ENCODE measurements at regions not wholly inside any gene's neighbourhood (a gene's known extent, or its start where the extent isn't known, plus 50 kb on each side); places are given as distances from the start of the nearest gene placed in this dataset.

- intact Hi-C loops (cut with DNase I): no loop called here
- peaks cover 0 to 35% (median 6%) of the 10 kb centered on the region in 3 donors for H3K4me1 ChIP-seq
- no peaks in the 10 kb centered on the region for H3K27me3 ChIP-seq
- H3K9me3 ChIP-seq: no peaks in the 10 kb centered on the region
- no peak overlapping the region for H3K4me3 ChIP-seq
- DNase-seq: no peak
- H3K27ac ChIP-seq: peak overlapping the region in 2 of 4 donors; percentile 33 to 65
- no peaks in the 10 kb centered on the region for H3K36me3 ChIP-seq
- TF ChIP-seq POLR2A (IDR thresholded peaks at IDR 0.05): no peak
- TF ChIP-seq, protein P1, sequence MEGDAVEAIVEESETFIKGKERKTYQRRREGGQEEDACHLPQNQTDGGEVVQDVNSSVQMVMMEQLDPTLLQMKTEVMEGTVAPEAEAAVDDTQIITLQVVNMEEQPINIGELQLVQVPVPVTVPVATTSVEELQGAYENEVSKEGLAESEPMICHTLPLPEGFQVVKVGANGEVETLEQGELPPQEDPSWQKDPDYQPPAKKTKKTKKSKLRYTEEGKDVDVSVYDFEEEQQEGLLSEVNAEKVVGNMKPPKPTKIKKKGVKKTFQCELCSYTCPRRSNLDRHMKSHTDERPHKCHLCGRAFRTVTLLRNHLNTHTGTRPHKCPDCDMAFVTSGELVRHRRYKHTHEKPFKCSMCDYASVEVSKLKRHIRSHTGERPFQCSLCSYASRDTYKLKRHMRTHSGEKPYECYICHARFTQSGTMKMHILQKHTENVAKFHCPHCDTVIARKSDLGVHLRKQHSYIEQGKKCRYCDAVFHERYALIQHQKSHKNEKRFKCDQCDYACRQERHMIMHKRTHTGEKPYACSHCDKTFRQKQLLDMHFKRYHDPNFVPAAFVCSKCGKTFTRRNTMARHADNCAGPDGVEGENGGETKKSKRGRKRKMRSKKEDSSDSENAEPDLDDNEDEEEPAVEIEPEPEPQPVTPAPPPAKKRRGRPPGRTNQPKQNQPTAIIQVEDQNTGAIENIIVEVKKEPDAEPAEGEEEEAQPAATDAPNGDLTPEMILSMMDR (IDR thresholded peaks at IDR 0.05): no peak
- WGBS, 2 donors: 44 to 60% methylated on average over 5 of the region's 5 CpGs
Observed at GRCh38 chr15:38874464-38874863, 309.9 kb upstream of the RASGRP1 start.

- peaks cover 0 to 35% (median 8%) of the 10 kb centered on the region in 3 donors for H3K4me1 ChIP-seq
Observed at GRCh38 chr15:38876211-38876610, 311.6 kb upstream of the RASGRP1 start.

DNA sequence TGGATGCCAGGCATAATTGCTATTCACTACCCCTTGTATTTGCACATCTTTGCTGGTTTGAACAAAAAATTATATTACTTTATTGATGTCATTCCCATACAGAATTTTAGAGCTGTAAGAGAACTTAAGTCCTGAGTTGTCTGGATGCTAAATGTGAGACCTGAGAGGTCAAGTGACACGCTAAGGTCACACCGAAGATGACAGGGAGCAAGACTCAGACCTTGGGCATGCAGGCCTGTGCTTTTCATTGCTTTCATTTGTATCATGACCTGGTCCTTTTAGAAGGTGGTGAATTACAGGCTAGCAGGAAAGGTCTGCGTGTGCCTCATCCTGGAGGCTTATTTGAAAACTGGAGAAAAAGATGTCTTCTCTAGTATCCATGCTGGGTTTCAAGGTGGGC lies 312.0 kb upstream of the RASGRP1 start:
- Histone ChIP-seq H3K9me3 (no peaks in the 10 kb centered on the region), H3K36me3 (no peaks in the 10 kb centered on the region), H3K27ac (peak overlapping the region in 1 of 4 donors; percentile 73), H3K4me1 (peaks cover 0 to 35% (median 8%) of the 10 kb centered on the region in 3 donors), H3K4me3 (no peak overlapping the region), H3K27me3 (no peaks in the 10 kb centered on the region)
- no peak for TF ChIP-seq POLR2A (IDR thresholded peaks at IDR 0.05)
- TF ChIP-seq, protein P1 (IDR thresholded peaks at IDR 0.05): no peak
- intact Hi-C loops (cut with DNase I): no loop called here
- WGBS, 2 donors: 89 to 93% methylated on average over 2 to 3 of the region's 3 CpGs
- no peak for DNase-seq

More at GRCh38 chr15:38876211-38876610, 311.6 kb upstream of the RASGRP1 start:
- Histone ChIP-seq H3K36me3 (no peaks in the 10 kb centered on the region), H3K27ac (peak overlapping the region in 1 of 4 donors; percentile 73), H3K4me3 (no peak overlapping the region), H3K27me3 (no peaks in the 10 kb centered on the region), H3K9me3 (no peaks in the 10 kb centered on the region)
- DNase-seq: no peak
- intact Hi-C loops (cut with DNase I): no loop called here
- TF ChIP-seq, protein P1 (IDR thresholded peaks at IDR 0.05): no peak
- TF ChIP-seq POLR2A (IDR thresholded peaks at IDR 0.05): no peak
- WGBS, 2 donors: 73 to 81% methylated on average over 2 to 6 of the region's 6 CpGs

GRCh38 chr15:38877471-38877870 lies 312.9 kb upstream of the RASGRP1 start:
- intact Hi-C loops (cut with DNase I): no loop called here
- no peaks in the 10 kb centered on the region for H3K9me3 ChIP-seq
- peak overlapping the region in 2 of 4 donors; percentile 62 to 73 for H3K27ac ChIP-seq
- no peaks in the 10 kb centered on the region for H3K36me3 ChIP-seq
- no peak overlapping the region for H3K4me3 ChIP-seq
- DNase-seq: no peak
- H3K4me1 ChIP-seq: peaks cover 0 to 35% (median 8%) of the 10 kb centered on the region in 3 donors
- no peaks in the 10 kb centered on the region for H3K27me3 ChIP-seq
- 48 to 50% methylated on average over 4 of the region's 4 CpGs for WGBS, 2 donors
- TF ChIP-seq, protein P1 (IDR thresholded peaks at IDR 0.05): no peak
- no peak for TF ChIP-seq POLR2A (IDR thresholded peaks at IDR 0.05)

DNA sequence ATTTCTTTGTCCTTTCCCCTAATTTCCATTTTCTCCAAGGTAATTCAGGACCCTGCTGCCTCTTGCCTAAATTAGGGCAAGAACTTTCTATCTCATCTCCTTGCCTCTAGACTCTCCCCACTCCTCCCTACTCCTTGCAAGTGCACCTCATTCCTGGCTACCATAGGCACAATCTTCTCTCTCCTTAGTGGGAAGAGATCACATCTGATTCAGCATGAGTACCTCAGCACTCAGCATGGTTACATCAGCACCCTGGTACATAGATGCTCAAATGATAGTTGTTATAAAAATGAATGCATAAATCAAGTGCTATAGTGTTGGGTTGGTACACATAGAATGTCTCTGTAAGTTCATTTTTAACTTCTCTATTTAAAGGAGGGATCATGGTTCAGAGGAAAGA lies 313.4 kb upstream of the RASGRP1 start:
- TF ChIP-seq, protein P1 (IDR thresholded peaks at IDR 0.05): no peak
- TF ChIP-seq POLR2A (IDR thresholded peaks at IDR 0.05): no peak
- H3K27ac ChIP-seq: peak overlapping the region in 2 of 4 donors; percentile 62 to 73

More for the DNA sequence above, 313.4 kb upstream of the RASGRP1 start:
- Histone ChIP-seq H3K9me3 (no peaks in the 10 kb centered on the region), H3K27me3 (no peaks in the 10 kb centered on the region), H3K36me3 (no peaks in the 10 kb centered on the region), H3K4me3 (no peak overlapping the region), H3K4me1 (peaks cover 0 to 32% (median 8%) of the 10 kb centered on the region in 3 donors)
- intact Hi-C loops (cut with DNase I): no loop called here
- no peak for DNase-seq

Measured in esophagus squamous epithelium (tissue), 5 donors.